SK-N-SH (cell line): ENCODE measurements at regions not wholly inside any gene's neighbourhood (a gene's known extent, or its start where the extent isn't known, plus 50 kb on each side); places are given as distances from the start of the nearest gene placed in this dataset.

Source experiments
- CTCF ChIA-PET: fragments of 300-600, 350-600 bp; formaldehyde crosslinking; extraction: SDS; loops from one replicate; lab custom pipeline; 2021; lab: Yijun Ruan, JAX
- POLR2A ChIA-PET: fragments of 350-600 bp; sonication (Branson Sonifier 250); formaldehyde crosslinking; extraction: SDS; loops from one replicate; lab custom pipeline; 2020; ENCODE audit warnings: antibody characterized with exemption, inconsistent platforms; lab: Yijun Ruan, JAX
- DNase-seq: peaks from one replicate; pipeline ENCODE4 v3.0.0; 2012
- H2AFZ ChIP-seq: fragments of 200-600 bp; sonication (generic); 2 replicates; pipeline ENCODE4 v1.8.1; 2016; ENCODE audit warnings: antibody characterized with exemption, mild to moderate bottlenecking, low read depth
- H3F3A ChIP-seq: fragments of 200-600 bp; sonication (generic); replicated peaks from 2 replicates; pipeline ENCODE3; 2016; ENCODE audit warnings: antibody characterized with exemption, mild to moderate bottlenecking; ENCODE audit not compliant: insufficient read depth
- H3K27ac ChIP-seq, 2 experiments: fragments of 200-500 bp in 1 of 2; fragments of 200-600 bp in 1 of 2; sonication (Bioruptor generic) in 1 of 2; sonication (generic), shearing (Covaris generic) in 1 of 2; 2 replicates each; pipeline versions ENCODE4 v1.5.1 to v1.6.1; 2014 to 2016; ENCODE audit warnings: low read depth in 2 of 2, inconsistent platforms in 1 of 2, low read length in 1 of 2, mild to moderate bottlenecking in 1 of 2, mixed read lengths in 1 of 2
- H3K27me3 ChIP-seq: fragments of 200-600 bp; sonication (generic), shearing (Covaris generic); 2 replicates; pipeline ENCODE4 v1.6.1; 2016; ENCODE audit warnings: mixed run types; ENCODE audit not compliant: insufficient read depth
- H3K36me3 ChIP-seq, 2 experiments: fragments of 200-500 bp in 1 of 2; fragments of 200-600 bp in 1 of 2; sonication (Bioruptor generic) in 1 of 2; sonication (generic) in 1 of 2; replicated peaks in 1 of 2; 2 replicates each; pipeline versions ENCODE3 to v1.5.1; 2014 to 2016; ENCODE audit warnings: low read length in 1 of 2, mild to moderate bottlenecking in 1 of 2; ENCODE audit not compliant: insufficient read depth in 2 of 2, control insufficient read depth in 1 of 2
- H3K4me1 ChIP-seq, 2 experiments: fragments of 200-500 bp in 1 of 2; fragments of 200-600 bp in 1 of 2; sonication (Bioruptor generic) in 1 of 2; sonication (generic), shearing (Covaris generic) in 1 of 2; 2 replicates each; pipeline versions ENCODE4 v1.5.1 to v1.6.1; 2014 to 2016; ENCODE audit warnings: low read depth in 1 of 2, low read length in 1 of 2, mixed run types in 1 of 2; ENCODE audit not compliant: insufficient read depth in 2 of 2, control insufficient read depth in 1 of 2
- H3K4me2 ChIP-seq: fragments of 200-600 bp; sonication (generic), shearing (Covaris generic); 2 replicates; pipeline ENCODE4 v1.6.1; 2017; ENCODE audit warnings: mixed run types
- H3K4me3 ChIP-seq, 2 experiments: fragments of 200-500 bp in 1 of 2; fragments of 200-600 bp in 1 of 2; sonication (Bioruptor generic) in 1 of 2; sonication (generic), shearing (Covaris generic) in 1 of 2; 2 replicates each; pipeline versions ENCODE4 v1.5.1 to v1.8.1; 2014 to 2016; ENCODE audit warnings: low read depth in 2 of 2, inconsistent platforms in 1 of 2, low read length in 1 of 2, mild to moderate bottlenecking in 1 of 2, mixed read lengths in 1 of 2, moderate library complexity in 1 of 2
- H3K79me2 ChIP-seq: fragments of 200-600 bp; sonication (generic); 2 replicates; pipeline ENCODE4 v1.8.1; 2017; ENCODE audit warnings: mild to moderate bottlenecking; ENCODE audit not compliant: insufficient read depth
- H3K9ac ChIP-seq: fragments of 200-600 bp; sonication (generic); 2 replicates; pipeline ENCODE4 v1.6.1; 2017; ENCODE audit warnings: mixed run types
- H3K9me2 ChIP-seq: fragments of 200-600 bp; sonication (generic); 2 replicates; pipeline ENCODE4 v1.6.1; 2017; ENCODE audit warnings: mixed run types
- H3K9me3 ChIP-seq: fragments of 200-600 bp; sonication (generic); 2 replicates; pipeline ENCODE4 v1.6.1; 2017; ENCODE audit warnings: mixed run types, mild to moderate bottlenecking, moderate library complexity
- H4K20me1 ChIP-seq: fragments of 200-600 bp; sonication (generic); 2 replicates; pipeline ENCODE4 v1.6.1; 2017; ENCODE audit warnings: mild to moderate bottlenecking, mixed run types; ENCODE audit not compliant: insufficient read depth
- ELF1 ChIP-seq: IDR thresholded peaks from 2 replicates; pipeline ENCODE4 v1.4.0; 2012
- EP300 ChIP-seq, 2 experiments: IDR thresholded peaks; 2 replicates each; pipeline versions ENCODE4 v1.4.0 to v1.6.1; 2012; ENCODE audit warnings: borderline replicate concordance in 1 of 2, low read depth in 1 of 2, low read length in 1 of 2
- FOXJ3 ChIP-seq: sonication (generic); formaldehyde crosslinking; IDR thresholded peaks from 2 replicates; pipeline ENCODE4 v1.5.1; 2020; ENCODE audit warnings: mild to moderate bottlenecking, missing genetic modification reagents
- GABPA ChIP-seq: IDR thresholded peaks from 2 replicates; pipeline ENCODE4 v1.4.0; 2012; ENCODE audit warnings: low read depth, mild to moderate bottlenecking
- MXI1 ChIP-seq: IDR thresholded peaks from 2 replicates; pipeline ENCODE4 v1.6.1; 2012; ENCODE audit warnings: mild to moderate bottlenecking, low read depth, low read length, improper control_type of control experiment
- NRF1 ChIP-seq: IDR thresholded peaks from 2 replicates; pipeline ENCODE4 v1.6.1; 2012; ENCODE audit warnings: low read depth, mild to moderate bottlenecking, low read length
- RAD21 ChIP-seq: IDR thresholded peaks from 2 replicates; pipeline ENCODE4 v1.6.1; 2012; ENCODE audit warnings: mild to moderate bottlenecking, low read length
- RCOR1 ChIP-seq: fragments of 150-350 bp; IDR thresholded peaks from 2 replicates; pipeline ENCODE4 v1.6.1; 2017; ENCODE audit warnings: antibody characterized with exemption, low read length
- REST ChIP-seq: IDR thresholded peaks from 2 replicates; pipeline ENCODE4 v1.6.1; 2012; ENCODE audit warnings: mild to moderate bottlenecking, low read depth, low read length, moderate library complexity
- RFX5 ChIP-seq: IDR thresholded peaks from 2 replicates; pipeline ENCODE4 v1.6.1; 2012; ENCODE audit warnings: mild to moderate bottlenecking, improper control_type of control experiment, low read length
- RXRA ChIP-seq: IDR thresholded peaks from 2 replicates; pipeline ENCODE4 v1.4.0; 2012; ENCODE audit warnings: low read depth, mild to moderate bottlenecking, borderline replicate concordance
- TAF1 ChIP-seq: IDR thresholded peaks from 2 replicates; pipeline ENCODE4 v1.6.1; 2012; ENCODE audit warnings: low read depth, mild to moderate bottlenecking, low read length, moderate library complexity, borderline replicate concordance
- TCF12 ChIP-seq: IDR thresholded peaks from 2 replicates; pipeline ENCODE4 v1.4.0; 2012
- TEAD4 ChIP-seq: IDR thresholded peaks from 2 replicates; pipeline ENCODE4 v1.4.0; 2012; ENCODE audit warnings: mild to moderate bottlenecking, borderline replicate concordance; ENCODE audit not compliant: insufficient read depth
- YY1 ChIP-seq: IDR thresholded peaks from 2 replicates; pipeline ENCODE4 v1.4.0; 2012; ENCODE audit warnings: low read depth, mild to moderate bottlenecking
- ZBTB33 ChIP-seq: IDR thresholded peaks from 2 replicates; pipeline ENCODE4 v1.4.0; 2012; ENCODE audit warnings: low read depth, borderline replicate concordance
- WGBS: methylation state at CpG from one replicate; pipeline ENCODE4 v1.1.6; 2017; ENCODE audit warnings: low lambda C conversion rate; 5-methylcytosine and 5-hydroxymethylcytosine counted together
- TF ChIP-seq, protein P1 (sequence below): IDR thresholded peaks from 2 replicates; pipeline ENCODE4; 2012
- TF ChIP-seq, protein P2 (sequence below): fragments of 150-350 bp; IDR thresholded peaks from 2 replicates; pipeline ENCODE4 v1.6.1; 2017; ENCODE audit warnings: antibody characterized with exemption, low read length, low read depth, borderline replicate concordance

GRCh38 chr21:23478381-23478780 lies 2128.9 kb downstream of the MRPL39 start:
- ChIA-PET POLR2A (no interaction called here), CTCF (no interaction called here)
- H3K36me3 ChIP-seq: no peaks in the 10 kb centered on the region
- no peaks in the 10 kb centered on the region for H3K27me3 ChIP-seq
- no peaks in the 10 kb centered on the region for H3K9me3 ChIP-seq
- H3K4me3 ChIP-seq: no peak overlapping the region
- H4K20me1 ChIP-seq: no peaks in the 10 kb centered on the region
- peaks cover 7% of the 10 kb centered on the region; the same call in 1 of the 2 replicates for H3K9me2 ChIP-seq
- no peak for DNase-seq
- no peak overlapping the region for H3K9ac ChIP-seq
- H2AFZ ChIP-seq: no peak overlapping the region
- no peak overlapping the region for H3K27ac ChIP-seq
- H3K4me2 ChIP-seq: no peak overlapping the region
- H3K79me2 ChIP-seq: no peaks in the 10 kb centered on the region
- no peaks in the 10 kb centered on the region for H3F3A ChIP-seq
- TF ChIP-seq GABPA (no peak), TCF12 (no peak), ZBTB33 (no peak), ELF1 (no peak), YY1 (no peak), RXRA (no peak), FOXJ3 (CRISPR knock-in tag) (no peak), EP300 (IDR thresholded peaks at IDR 0.05; ENCODE audit: borderline replicate concordance in 1 of 2, low read depth in 1 of 2, low read length in 1 of 2) (no peak), TEAD4 (no peak), NRF1 (no peak)
- H3K4me1 ChIP-seq: peaks cover 0 to 4% of the 10 kb centered on the region in 2 experiments; a peak in 2 of 4 replicates

- Histone ChIP-seq H2AFZ (no peak overlapping the region), H3K9me2 (peaks cover 7% of the 10 kb centered on the region; the same call in 1 of the 2 replicates), H3K79me2 (no peaks in the 10 kb centered on the region), H3K4me1 (peaks cover 0 to 4% of the 10 kb centered on the region in 2 experiments; a peak in 2 of 4 replicates), H3K27ac (peak overlapping the region in 1 of 2 experiments; percentile 73; a peak in 2 of 4 replicates), H3K9ac (no peak overlapping the region), H3F3A (no peaks in the 10 kb centered on the region), H3K4me3 (peak overlapping the region; percentile 19 to 29; a peak in 2 of 4 replicates), H3K4me2 (peak overlapping the region; percentile 31; the same call in 1 of the 2 replicates), H3K36me3 (no peaks in the 10 kb centered on the region), H3K9me3 (no peaks in the 10 kb centered on the region), H3K27me3 (no peaks in the 10 kb centered on the region), H4K20me1 (no peaks in the 10 kb centered on the region)
- DNase-seq: peak; percentile 28
- CTCF ChIA-PET: interaction anchor here (0.8 to 1.1 kb wide), 2 partner anchors 9 to 77 kb away, joined by 3 read pairs; no protein-coding TSS in a partner anchor
- 23% methylated on average over 7 of the region's 7 CpGs for WGBS
- POLR2A ChIA-PET: no interaction called here
- TF ChIP-seq, protein P1, sequence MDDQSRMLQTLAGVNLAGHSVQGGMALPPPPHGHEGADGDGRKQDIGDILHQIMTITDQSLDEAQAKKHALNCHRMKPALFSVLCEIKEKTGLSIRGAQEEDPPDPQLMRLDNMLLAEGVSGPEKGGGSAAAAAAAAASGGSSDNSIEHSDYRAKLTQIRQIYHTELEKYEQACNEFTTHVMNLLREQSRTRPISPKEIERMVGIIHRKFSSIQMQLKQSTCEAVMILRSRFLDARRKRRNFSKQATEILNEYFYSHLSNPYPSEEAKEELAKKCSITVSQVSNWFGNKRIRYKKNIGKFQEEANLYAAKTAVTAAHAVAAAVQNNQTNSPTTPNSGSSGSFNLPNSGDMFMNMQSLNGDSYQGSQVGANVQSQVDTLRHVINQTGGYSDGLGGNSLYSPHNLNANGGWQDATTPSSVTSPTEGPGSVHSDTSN: no peak
- TF ChIP-seq RAD21: peak; percentile 47
- TF ChIP-seq MXI1: no peak
- no peak for TF ChIP-seq REST
- TF ChIP-seq TAF1: no peak
- TF ChIP-seq, protein P2, sequence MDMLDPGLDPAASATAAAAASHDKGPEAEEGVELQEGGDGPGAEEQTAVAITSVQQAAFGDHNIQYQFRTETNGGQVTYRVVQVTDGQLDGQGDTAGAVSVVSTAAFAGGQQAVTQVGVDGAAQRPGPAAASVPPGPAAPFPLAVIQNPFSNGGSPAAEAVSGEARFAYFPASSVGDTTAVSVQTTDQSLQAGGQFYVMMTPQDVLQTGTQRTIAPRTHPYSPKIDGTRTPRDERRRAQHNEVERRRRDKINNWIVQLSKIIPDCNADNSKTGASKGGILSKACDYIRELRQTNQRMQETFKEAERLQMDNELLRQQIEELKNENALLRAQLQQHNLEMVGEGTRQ: no peak
- no peak for TF ChIP-seq TCF12
- 0 out of 2 replicates have a peak, but pooled peaks have one; percentile 22 for TF ChIP-seq FOXJ3 (CRISPR knock-in tag)
- 0 out of 2 replicates have a peak, but pooled peaks have one; percentile 25 for TF ChIP-seq TEAD4
- peak; percentile 74 for TF ChIP-seq RCOR1
- TF ChIP-seq RFX5: 0 out of 2 replicates have a peak, but pooled peaks have one; percentile 8
- peak in 1 of 2 experiments; percentile 82; a peak in 2 of 4 replicates for TF ChIP-seq EP300 (IDR thresholded peaks at IDR 0.05; ENCODE audit: borderline replicate concordance in 1 of 2, low read depth in 1 of 2, low read length in 1 of 2)
Observed at GRCh38 chr21:23475281-23476219, 2131.7 kb downstream of the MRPL39 start.
